ENCODE measurements at regions not wholly inside any gene's neighbourhood (a gene's known extent, or its start where the extent isn't known, plus 50 kb on each side); places are given as distances from the start of the nearest gene placed in this dataset.

GRCh38 chr5:73381590-73382400 lies 66.8 kb downstream of the FOXD1 start:
- peak overlapping the region; percentile 33 for H3K4me3 ChIP-seq (ENCODE audit: low read length)
- no peaks in the 10 kb centered on the region for H3K4me1 ChIP-seq (ENCODE audit: control insufficient read depth, insufficient read depth, low read length)
- peaks cover 26% of the 10 kb centered on the region for H3K27me3 ChIP-seq (ENCODE audit: control insufficient read depth, insufficient read depth, low read length)
- H3K9ac ChIP-seq (ENCODE audit: low read length) = no peak overlapping the region
- H3K27ac ChIP-seq (ENCODE audit: low read depth, low read length) = no peak overlapping the region
- no peaks in the 10 kb centered on the region for H3K36me3 ChIP-seq (ENCODE audit: control insufficient read depth, insufficient read depth, low read length)

- Histone ChIP-seq H3K4me3 (ENCODE audit: low read length) (peak overlapping the region; percentile 33), H3K36me3 (ENCODE audit: control insufficient read depth, insufficient read depth, low read length) (no peaks in the 10 kb centered on the region), H3K9ac (ENCODE audit: low read length) (no peak overlapping the region), H3K27ac (ENCODE audit: low read depth, low read length) (no peak overlapping the region), H3K4me1 (ENCODE audit: control insufficient read depth, insufficient read depth, low read length) (no peaks in the 10 kb centered on the region), H3K27me3 (ENCODE audit: control insufficient read depth, insufficient read depth, low read length) (peaks cover 26% of the 10 kb centered on the region)
Observed at GRCh38 chr5:73380710-73381589, 67.6 kb downstream of the FOXD1 start.

- H3K27me3 ChIP-seq (ENCODE audit: control insufficient read depth, insufficient read depth, low read length) = peaks cover 26% of the 10 kb centered on the region
- no peak overlapping the region for H3K4me3 ChIP-seq (ENCODE audit: low read length)
- H3K9ac ChIP-seq (ENCODE audit: low read length) = no peak overlapping the region
- no peak overlapping the region for H3K27ac ChIP-seq (ENCODE audit: low read depth, low read length)
- H3K4me1 ChIP-seq (ENCODE audit: control insufficient read depth, insufficient read depth, low read length) = no peaks in the 10 kb centered on the region
- H3K36me3 ChIP-seq (ENCODE audit: control insufficient read depth, insufficient read depth, low read length) = no peaks in the 10 kb centered on the region
Observed at GRCh38 chr5:73380041-73380440, 68.5 kb downstream of the FOXD1 start.

GRCh38 chr5:73379435-73379834 lies 69.1 kb downstream of the FOXD1 start:
- no peak overlapping the region for H3K27ac ChIP-seq (ENCODE audit: low read depth, low read length)
- no peak overlapping the region for H3K9ac ChIP-seq (ENCODE audit: low read length)
- no peak overlapping the region for H3K4me3 ChIP-seq (ENCODE audit: low read length)
- peaks cover 26% of the 10 kb centered on the region for H3K27me3 ChIP-seq (ENCODE audit: control insufficient read depth, insufficient read depth, low read length)
- peaks cover 4% of the 10 kb centered on the region for H3K4me1 ChIP-seq (ENCODE audit: control insufficient read depth, insufficient read depth, low read length)
- no peaks in the 10 kb centered on the region for H3K36me3 ChIP-seq (ENCODE audit: control insufficient read depth, insufficient read depth, low read length)

- peaks cover 26% of the 10 kb centered on the region for H3K27me3 ChIP-seq (ENCODE audit: control insufficient read depth, insufficient read depth, low read length)
- peaks cover 7% of the 10 kb centered on the region for H3K4me1 ChIP-seq (ENCODE audit: control insufficient read depth, insufficient read depth, low read length)
- H3K4me3 ChIP-seq (ENCODE audit: low read length) = no peak overlapping the region
- H3K27ac ChIP-seq (ENCODE audit: low read depth, low read length) = no peak overlapping the region
- H3K9ac ChIP-seq (ENCODE audit: low read length) = no peak overlapping the region
- no peaks in the 10 kb centered on the region for H3K36me3 ChIP-seq (ENCODE audit: control insufficient read depth, insufficient read depth, low read length)
Observed at GRCh38 chr5:73378765-73379164, 69.8 kb downstream of the FOXD1 start.

- no peak overlapping the region for H3K4me3 ChIP-seq (ENCODE audit: low read length)
Observed at GRCh38 chr5:73378070-73378469, 70.5 kb downstream of the FOXD1 start.

GRCh38 chr5:73376618-73377170 lies 71.9 kb downstream of the FOXD1 start:
- Histone ChIP-seq H3K9ac (ENCODE audit: low read length) (no peak overlapping the region), H3K36me3 (ENCODE audit: control insufficient read depth, insufficient read depth, low read length) (no peaks in the 10 kb centered on the region), H3K4me3 (ENCODE audit: low read length) (no peak overlapping the region), H3K27ac (ENCODE audit: low read depth, low read length) (no peak overlapping the region), H3K4me1 (ENCODE audit: control insufficient read depth, insufficient read depth, low read length) (peaks cover 8% of the 10 kb centered on the region), H3K27me3 (ENCODE audit: control insufficient read depth, insufficient read depth, low read length) (peaks cover 13% of the 10 kb centered on the region)

More at GRCh38 chr5:73378070-73378469, 70.5 kb downstream of the FOXD1 start:
- no peaks in the 10 kb centered on the region for H3K36me3 ChIP-seq (ENCODE audit: control insufficient read depth, insufficient read depth, low read length)
- H3K9ac ChIP-seq (ENCODE audit: low read length) = no peak overlapping the region
- H3K27me3 ChIP-seq (ENCODE audit: control insufficient read depth, insufficient read depth, low read length) = peaks cover 23% of the 10 kb centered on the region
- H3K27ac ChIP-seq (ENCODE audit: low read depth, low read length) = no peak overlapping the region
- peaks cover 8% of the 10 kb centered on the region for H3K4me1 ChIP-seq (ENCODE audit: control insufficient read depth, insufficient read depth, low read length)

GRCh38 chr5:73375949-73376348 lies 72.6 kb downstream of the FOXD1 start:
- H3K27ac ChIP-seq (ENCODE audit: low read depth, low read length) = no peak overlapping the region
- no peak overlapping the region for H3K9ac ChIP-seq (ENCODE audit: low read length)
- no peaks in the 10 kb centered on the region for H3K36me3 ChIP-seq (ENCODE audit: control insufficient read depth, insufficient read depth, low read length)
- peaks cover 8% of the 10 kb centered on the region for H3K27me3 ChIP-seq (ENCODE audit: control insufficient read depth, insufficient read depth, low read length)
- H3K4me3 ChIP-seq (ENCODE audit: low read length) = no peak overlapping the region
- peaks cover 11% of the 10 kb centered on the region for H3K4me1 ChIP-seq (ENCODE audit: control insufficient read depth, insufficient read depth, low read length)

GRCh38 chr5:73375191-73375545 lies 73.4 kb downstream of the FOXD1 start:
- no peak overlapping the region for H3K9ac ChIP-seq (ENCODE audit: low read length)
- peaks cover 12% of the 10 kb centered on the region for H3K4me1 ChIP-seq (ENCODE audit: control insufficient read depth, insufficient read depth, low read length)
- H3K27me3 ChIP-seq (ENCODE audit: control insufficient read depth, insufficient read depth, low read length) = peaks cover 2% of the 10 kb centered on the region

GRCh38 chr5:73374520-73375190 lies 73.9 kb downstream of the FOXD1 start:
- Histone ChIP-seq H3K4me1 (ENCODE audit: control insufficient read depth, insufficient read depth, low read length) (peaks cover 12% of the 10 kb centered on the region), H3K27ac (ENCODE audit: low read depth, low read length) (no peak overlapping the region), H3K4me3 (ENCODE audit: low read length) (no peak overlapping the region), H3K36me3 (ENCODE audit: control insufficient read depth, insufficient read depth, low read length) (no peaks in the 10 kb centered on the region), H3K27me3 (ENCODE audit: control insufficient read depth, insufficient read depth, low read length) (no peaks in the 10 kb centered on the region), H3K9ac (ENCODE audit: low read length) (no peak overlapping the region)

More at GRCh38 chr5:73375191-73375545, 73.4 kb downstream of the FOXD1 start:
- Histone ChIP-seq H3K4me3 (ENCODE audit: low read length) (no peak overlapping the region), H3K36me3 (ENCODE audit: control insufficient read depth, insufficient read depth, low read length) (no peaks in the 10 kb centered on the region), H3K27ac (ENCODE audit: low read depth, low read length) (no peak overlapping the region)

- peaks cover 12% of the 10 kb centered on the region for H3K4me1 ChIP-seq (ENCODE audit: control insufficient read depth, insufficient read depth, low read length)
- H3K27ac ChIP-seq (ENCODE audit: low read depth, low read length) = no peak overlapping the region
- H3K4me3 ChIP-seq (ENCODE audit: low read length) = no peak overlapping the region
- H3K27me3 ChIP-seq (ENCODE audit: control insufficient read depth, insufficient read depth, low read length) = no peaks in the 10 kb centered on the region
- H3K9ac ChIP-seq (ENCODE audit: low read length) = no peak overlapping the region
- no peaks in the 10 kb centered on the region for H3K36me3 ChIP-seq (ENCODE audit: control insufficient read depth, insufficient read depth, low read length)
Observed at GRCh38 chr5:73373814-73374510, 74.6 kb downstream of the FOXD1 start.
